Uterus (tissue), 2 donors: ENCODE measurements at regions not wholly inside any gene's neighbourhood (a gene's known extent, or its start where the extent isn't known, plus 50 kb on each side); places are given as distances from the start of the nearest gene placed in this dataset.

Experiments
- POLR2A ChIP-seq, 2 donors: fragments of 450-650 bp; IDR thresholded peaks; one replicate each; pipeline ENCODE4 v1.6.1; 2016; ENCODE audit warnings: antibody characterized with exemption in 2 of 2, mild to moderate bottlenecking in 1 of 2, moderate library complexity in 1 of 2
- TF ChIP-seq, protein P1 (sequence below), 4 experiments: fragments of 200-600 bp in 2 of 4; fragments of 450-650 bp in 2 of 4; sonication (generic) in 2 of 4; IDR thresholded peaks; one replicate each; pipeline ENCODE4 v1.5.1; 2016 to 2019; ENCODE audit warnings: antibody characterized with exemption in 4 of 4, mild to moderate bottlenecking in 2 of 4, moderate library complexity in 1 of 4

DNA sequence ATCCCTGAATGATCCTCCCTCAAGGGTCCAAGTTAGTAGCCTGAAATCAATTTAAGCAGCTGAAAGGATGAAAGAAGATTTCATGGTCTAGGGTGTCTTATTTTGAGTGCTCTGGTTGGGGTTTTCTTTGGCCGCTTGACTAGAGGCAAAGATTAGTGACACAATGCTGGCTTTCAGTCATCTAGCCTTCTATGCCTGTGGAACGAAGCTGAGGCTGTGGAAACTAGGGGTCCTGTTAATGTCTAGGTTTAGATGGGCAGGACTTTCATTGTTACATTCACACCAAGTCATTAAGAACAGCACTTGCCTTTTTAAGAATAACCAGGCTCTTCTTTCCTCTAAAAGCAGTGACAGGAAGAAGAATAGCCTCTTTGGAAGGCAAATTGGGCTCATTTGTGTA is 253.8 kb upstream of the E2F7 start:
- no peak for TF ChIP-seq POLR2A (IDR thresholded peaks at IDR 0.05)
- TF ChIP-seq, protein P1, sequence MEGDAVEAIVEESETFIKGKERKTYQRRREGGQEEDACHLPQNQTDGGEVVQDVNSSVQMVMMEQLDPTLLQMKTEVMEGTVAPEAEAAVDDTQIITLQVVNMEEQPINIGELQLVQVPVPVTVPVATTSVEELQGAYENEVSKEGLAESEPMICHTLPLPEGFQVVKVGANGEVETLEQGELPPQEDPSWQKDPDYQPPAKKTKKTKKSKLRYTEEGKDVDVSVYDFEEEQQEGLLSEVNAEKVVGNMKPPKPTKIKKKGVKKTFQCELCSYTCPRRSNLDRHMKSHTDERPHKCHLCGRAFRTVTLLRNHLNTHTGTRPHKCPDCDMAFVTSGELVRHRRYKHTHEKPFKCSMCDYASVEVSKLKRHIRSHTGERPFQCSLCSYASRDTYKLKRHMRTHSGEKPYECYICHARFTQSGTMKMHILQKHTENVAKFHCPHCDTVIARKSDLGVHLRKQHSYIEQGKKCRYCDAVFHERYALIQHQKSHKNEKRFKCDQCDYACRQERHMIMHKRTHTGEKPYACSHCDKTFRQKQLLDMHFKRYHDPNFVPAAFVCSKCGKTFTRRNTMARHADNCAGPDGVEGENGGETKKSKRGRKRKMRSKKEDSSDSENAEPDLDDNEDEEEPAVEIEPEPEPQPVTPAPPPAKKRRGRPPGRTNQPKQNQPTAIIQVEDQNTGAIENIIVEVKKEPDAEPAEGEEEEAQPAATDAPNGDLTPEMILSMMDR (IDR thresholded peaks at IDR 0.05): no peak
